Fibroblast of the aortic adventitia (primary cell): ENCODE measurements at regions not wholly inside any gene's neighbourhood (a gene's known extent, or its start where the extent isn't known, plus 50 kb on each side); places are given as distances from the start of the nearest gene placed in this dataset.
"Not testable (repeated sequence)": the region's sequence is repeated elsewhere in the genome, so short reads cannot be mapped to it uniquely, and the experiment has no call there.

Experiments used
- DNase-seq: peaks from one replicate; pipeline ENCODE4 v3.0.0-alpha.2; 2010; ENCODE audit warnings: low read depth
- H3K4me3 ChIP-seq: 2 replicates; pipeline ENCODE4 v1.5.1; 2011; ENCODE audit warnings: low read depth, mild to moderate bottlenecking, control low read depth, low read length, moderate library complexity
- TF ChIP-seq, protein P1 (sequence below): IDR thresholded peaks from 2 replicates; pipeline ENCODE4 v1.5.1; 2011; ENCODE audit warnings: mild to moderate bottlenecking, low read length, control low read depth, inconsistent platforms; ENCODE audit not compliant: insufficient read depth

DNA sequence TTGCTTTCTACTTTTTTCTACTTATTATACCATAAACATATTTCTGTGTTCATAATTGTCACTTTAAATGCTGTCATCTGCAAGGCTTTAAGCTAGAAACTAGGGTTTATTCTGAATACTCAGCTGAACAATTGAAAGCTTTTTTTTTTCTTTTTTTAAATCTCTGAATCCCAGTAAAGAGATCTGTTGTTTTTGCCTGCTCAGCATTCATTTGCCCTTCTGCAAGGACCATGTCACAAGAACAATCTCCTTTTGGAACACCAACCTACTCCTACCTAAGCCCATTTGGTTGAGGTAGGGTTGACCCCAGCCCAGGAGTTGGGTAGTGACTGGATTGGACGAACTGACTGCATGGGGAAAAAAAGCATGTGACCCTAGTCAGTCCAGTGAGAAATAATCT, 92.6 kb downstream of the MZT1 start:
- TF ChIP-seq, protein P1, sequence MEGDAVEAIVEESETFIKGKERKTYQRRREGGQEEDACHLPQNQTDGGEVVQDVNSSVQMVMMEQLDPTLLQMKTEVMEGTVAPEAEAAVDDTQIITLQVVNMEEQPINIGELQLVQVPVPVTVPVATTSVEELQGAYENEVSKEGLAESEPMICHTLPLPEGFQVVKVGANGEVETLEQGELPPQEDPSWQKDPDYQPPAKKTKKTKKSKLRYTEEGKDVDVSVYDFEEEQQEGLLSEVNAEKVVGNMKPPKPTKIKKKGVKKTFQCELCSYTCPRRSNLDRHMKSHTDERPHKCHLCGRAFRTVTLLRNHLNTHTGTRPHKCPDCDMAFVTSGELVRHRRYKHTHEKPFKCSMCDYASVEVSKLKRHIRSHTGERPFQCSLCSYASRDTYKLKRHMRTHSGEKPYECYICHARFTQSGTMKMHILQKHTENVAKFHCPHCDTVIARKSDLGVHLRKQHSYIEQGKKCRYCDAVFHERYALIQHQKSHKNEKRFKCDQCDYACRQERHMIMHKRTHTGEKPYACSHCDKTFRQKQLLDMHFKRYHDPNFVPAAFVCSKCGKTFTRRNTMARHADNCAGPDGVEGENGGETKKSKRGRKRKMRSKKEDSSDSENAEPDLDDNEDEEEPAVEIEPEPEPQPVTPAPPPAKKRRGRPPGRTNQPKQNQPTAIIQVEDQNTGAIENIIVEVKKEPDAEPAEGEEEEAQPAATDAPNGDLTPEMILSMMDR: no peak
- no peak overlapping the region for H3K4me3 ChIP-seq
- DNase-seq: no peak

DNA sequence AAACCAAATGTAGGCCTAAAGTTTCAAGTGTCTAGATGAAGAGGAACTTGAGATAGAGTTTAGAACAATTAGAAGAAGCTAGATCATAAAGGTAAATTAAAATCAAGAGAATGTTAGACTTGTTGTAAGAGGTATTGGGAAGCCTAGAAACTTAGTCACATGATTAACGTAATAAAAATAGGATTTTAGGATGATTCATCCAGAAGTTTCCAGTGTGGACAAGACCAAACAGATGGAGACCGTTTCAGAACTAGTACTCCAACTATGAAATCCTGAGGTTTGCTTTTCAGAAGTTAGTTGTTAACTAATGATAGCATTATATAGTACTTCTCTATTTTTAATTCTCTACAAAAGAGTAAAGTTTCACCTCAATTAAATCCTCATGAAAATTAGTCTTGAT, 104.9 kb downstream of the MZT1 start:
- H3K4me3 ChIP-seq: no peak overlapping the region
- DNase-seq: no peak
- TF ChIP-seq, protein P1: no peak

DNA sequence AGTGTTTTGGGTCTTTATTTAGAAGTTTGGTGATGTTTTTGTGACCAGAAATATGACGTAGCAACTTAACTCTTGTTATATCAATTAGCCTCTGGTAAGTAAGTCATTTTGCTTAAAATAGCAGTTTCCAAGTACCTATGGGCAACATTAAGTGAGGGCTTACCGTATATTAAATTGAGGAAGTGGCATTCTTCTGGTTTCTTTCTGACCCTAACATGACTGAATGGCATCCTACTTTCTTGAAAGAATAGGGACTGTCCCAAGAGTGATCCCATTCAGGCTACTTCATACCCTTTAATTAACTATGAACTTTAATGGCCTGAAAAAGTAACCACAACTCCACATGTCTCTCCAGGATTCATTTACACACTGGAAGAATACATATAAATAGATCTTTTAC, 106.6 kb downstream of the MZT1 start:
- H3K4me3 ChIP-seq: no peak overlapping the region
- DNase-seq: no peak
- TF ChIP-seq, protein P1: no peak

- H3K4me3 ChIP-seq: no peak overlapping the region
- TF ChIP-seq, protein P1: no peak
- no peak for DNase-seq
Measured at GRCh38 chr13:72617951-72618350, 109.5 kb downstream of the MZT1 start.

DNA sequence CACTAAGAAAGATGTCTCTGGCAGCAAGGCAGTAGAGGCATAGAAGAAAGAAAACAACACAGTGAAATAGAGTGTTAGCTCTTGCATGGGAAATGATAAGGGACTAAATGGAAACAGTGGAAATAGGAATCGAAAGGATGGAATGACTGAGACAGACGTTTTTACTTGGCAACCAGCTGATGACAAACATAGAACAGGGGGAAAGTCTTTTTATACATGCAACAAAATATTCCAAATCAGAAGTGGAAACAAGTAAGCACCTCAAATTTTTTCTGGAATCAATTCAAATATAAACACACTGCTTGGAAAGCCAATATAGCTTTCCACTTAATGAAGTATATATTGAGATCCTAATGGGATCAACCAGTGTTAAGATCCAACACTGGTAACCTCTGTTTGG, 110.2 kb downstream of the MZT1 start:
- TF ChIP-seq, protein P1: no peak

DNA sequence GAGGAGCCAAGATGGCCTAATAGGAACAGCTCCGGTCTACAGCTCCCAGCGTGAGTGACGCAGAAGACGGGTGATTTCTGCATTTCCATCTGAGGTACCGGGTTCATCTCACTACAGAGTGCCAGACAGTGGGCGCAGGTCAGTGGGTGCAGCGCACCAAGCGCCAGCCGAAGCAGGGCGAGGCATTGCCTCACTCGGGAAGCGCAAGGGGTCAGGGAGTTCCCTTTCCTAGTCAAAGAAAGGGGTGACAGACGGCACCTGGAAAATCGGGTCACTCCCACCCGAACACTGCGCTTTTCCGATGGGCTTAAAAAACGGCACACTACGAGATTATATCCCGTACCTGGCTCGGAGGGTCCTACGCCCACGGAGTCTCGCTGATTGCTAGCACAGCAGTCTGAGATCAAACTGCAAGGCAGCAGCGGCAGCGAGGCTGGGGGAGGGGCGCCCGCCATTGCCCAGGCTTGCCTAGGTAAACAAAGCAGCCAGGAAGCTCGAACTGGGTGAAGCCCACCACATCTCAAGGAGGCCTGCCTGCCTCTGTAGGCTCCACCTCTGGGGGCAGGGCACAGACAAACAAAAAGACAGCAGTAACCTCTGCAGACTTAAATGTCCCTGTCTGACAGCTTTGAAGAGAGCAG, 117.1 kb downstream of the MZT1 start:
- DNase-seq, H3K4me3 ChIP-seq: not testable (repeated sequence)

More for the DNA sequence above, 110.2 kb downstream of the MZT1 start:
- no peak overlapping the region for H3K4me3 ChIP-seq
- DNase-seq: no peak

- DNase-seq: no peak
- TF ChIP-seq, protein P1: no peak
- H3K4me3 ChIP-seq: no peak overlapping the region
Measured at GRCh38 chr13:72599178-72599743, 128.2 kb downstream of the MZT1 start.
